Activated CD4-positive, alpha-beta memory T cell treated with anti-CD3 and anti-CD28 coated beads, Interleukin-2, amount 10 ng/mL, durations not matched to agents 7 days and 5 days (primary cell): ENCODE measurements at regions not wholly inside any gene's neighbourhood (a gene's known extent, or its start where the extent isn't known, plus 50 kb on each side); places are given as distances from the start of the nearest gene placed in this dataset.
"Not testable (repeated sequence)": the region's sequence is repeated elsewhere in the genome, so short reads cannot be mapped to it uniquely, and the experiment has no call there.

Experiments
- CTCF ChIA-PET: fragments of 350-600 bp; sonication (Branson Sonifier 250); formaldehyde crosslinking; loops from one replicate; lab custom pipeline; 2021; ENCODE audit warnings: antibody characterized with exemption, inconsistent platforms; lab: Charles Lee
- POLR2A ChIA-PET: fragments of 350-600 bp; sonication (Branson Sonifier 250); formaldehyde crosslinking; loops from one replicate; lab custom pipeline; 2021; ENCODE audit warnings: antibody characterized with exemption; lab: Charles Lee
- DNase-seq: peaks from one replicate; pipeline ENCODE4 v3.0.0-alpha.2; 2020
- H3K27ac Mint-ChIP-seq: one replicate; pipeline ENCODE4 v1.8.0; 2021; ENCODE audit warnings: mild to moderate bottlenecking, mixed read lengths
- H3K27me3 Mint-ChIP-seq: one replicate; pipeline ENCODE4 v1.8.0; 2021; ENCODE audit warnings: mixed read lengths
- H3K36me3 Mint-ChIP-seq: one replicate; pipeline ENCODE4 v1.8.0; 2021; ENCODE audit warnings: low read depth, mixed read lengths
- H3K4me1 Mint-ChIP-seq: one replicate; pipeline ENCODE4 v1.8.0; 2021; ENCODE audit warnings: mixed read lengths
- H3K4me3 Mint-ChIP-seq: one replicate; pipeline ENCODE4 v1.8.0; 2021; ENCODE audit warnings: mild to moderate bottlenecking, mixed read lengths
- H3K9me3 Mint-ChIP-seq: one replicate; pipeline ENCODE4 v1.8.0; 2021; ENCODE audit warnings: mixed read lengths

- Mint-ChIP-seq H3K36me3 (no peaks in the 10 kb centered on the region), H3K9me3 (peaks cover 6% of the 10 kb centered on the region), H3K4me3 (no peak overlapping the region), H3K27ac (no peak overlapping the region), H3K4me1 (no peaks in the 10 kb centered on the region), H3K27me3 (no peaks in the 10 kb centered on the region)
- no peak for DNase-seq
- ChIA-PET POLR2A (no interaction called here), CTCF (no interaction called here)
These were observed 656.5 kb upstream of the COBL start for GRCh38 chr7:51973071-51973470.

GRCh38 chr7:51970961-51971665, 654.5 kb upstream of the COBL start:
- H3K27ac Mint-ChIP-seq: no peak overlapping the region
- no peak overlapping the region for H3K4me3 Mint-ChIP-seq
- CTCF ChIA-PET: no interaction called here
- peaks cover 4% of the 10 kb centered on the region for H3K9me3 Mint-ChIP-seq
- no peaks in the 10 kb centered on the region for H3K36me3 Mint-ChIP-seq
- no peaks in the 10 kb centered on the region for H3K4me1 Mint-ChIP-seq
- POLR2A ChIA-PET: no interaction called here
- DNase-seq: no peak
- no peaks in the 10 kb centered on the region for H3K27me3 Mint-ChIP-seq

GRCh38 chr7:51968461-51968860, 651.9 kb upstream of the COBL start:
- no peak overlapping the region for H3K27ac Mint-ChIP-seq
- CTCF ChIA-PET: no interaction called here
- peaks cover 4% of the 10 kb centered on the region for H3K9me3 Mint-ChIP-seq
- H3K36me3 Mint-ChIP-seq: no peaks in the 10 kb centered on the region
- no peak overlapping the region for H3K4me3 Mint-ChIP-seq
- POLR2A ChIA-PET: no interaction called here
- DNase-seq: no peak
- H3K4me1 Mint-ChIP-seq: no peaks in the 10 kb centered on the region
- H3K27me3 Mint-ChIP-seq: no peaks in the 10 kb centered on the region

- ChIA-PET CTCF (no interaction called here), POLR2A (no interaction called here)
- Mint-ChIP-seq H3K27me3 (no peaks in the 10 kb centered on the region), H3K27ac (no peak overlapping the region), H3K4me3 (no peak overlapping the region), H3K4me1 (no peaks in the 10 kb centered on the region), H3K36me3 (no peaks in the 10 kb centered on the region), H3K9me3 (peaks cover 2% of the 10 kb centered on the region)
- no peak for DNase-seq
These were observed 648.8 kb upstream of the COBL start for GRCh38 chr7:51965454-51965853.

- Mint-ChIP-seq H3K27ac (no peak overlapping the region), H3K36me3 (no peaks in the 10 kb centered on the region), H3K9me3 (peaks cover 2% of the 10 kb centered on the region), H3K27me3 (no peaks in the 10 kb centered on the region), H3K4me3 (no peak overlapping the region), H3K4me1 (no peaks in the 10 kb centered on the region)
- DNase-seq: no peak
- ChIA-PET POLR2A (no interaction called here), CTCF (no interaction called here)
These were observed 645.2 kb upstream of the COBL start for GRCh38 chr7:51961804-51962203.

- ChIA-PET CTCF (no interaction called here), POLR2A (no interaction called here)
- Mint-ChIP-seq H3K4me3 (no peak overlapping the region), H3K27ac (no peak overlapping the region), H3K27me3 (no peaks in the 10 kb centered on the region), H3K4me1 (no peaks in the 10 kb centered on the region), H3K36me3 (no peaks in the 10 kb centered on the region), H3K9me3 (peaks cover 2% of the 10 kb centered on the region)
- DNase-seq: no peak
These were observed 634.2 kb upstream of the COBL start for GRCh38 chr7:51950813-51951212.

- CTCF ChIA-PET: no interaction called here
These were observed 633.4 kb upstream of the COBL start for GRCh38 chr7:51949726-51950644.

GRCh38 chr7:51930834-51931233, 614.2 kb upstream of the COBL start:
- POLR2A ChIA-PET: no interaction called here

More at GRCh38 chr7:51949726-51950644, 633.4 kb upstream of the COBL start:
- Mint-ChIP-seq H3K4me3 (no peak overlapping the region), H3K27me3 (no peaks in the 10 kb centered on the region), H3K9me3 (peaks cover 8% of the 10 kb centered on the region), H3K4me1 (no peaks in the 10 kb centered on the region), H3K36me3 (no peaks in the 10 kb centered on the region), H3K27ac (no peak overlapping the region)
- POLR2A ChIA-PET: no interaction called here
- no peak for DNase-seq

GRCh38 chr7:51929818-51930217, 613.2 kb upstream of the COBL start:
- no peak overlapping the region for H3K4me3 Mint-ChIP-seq
- no peaks in the 10 kb centered on the region for H3K27me3 Mint-ChIP-seq
- no peak overlapping the region for H3K27ac Mint-ChIP-seq
- POLR2A ChIA-PET: no interaction called here
- no peak for DNase-seq
- no peaks in the 10 kb centered on the region for H3K4me1 Mint-ChIP-seq
- CTCF ChIA-PET: no interaction called here
- peaks cover 15% of the 10 kb centered on the region for H3K9me3 Mint-ChIP-seq
- no peaks in the 10 kb centered on the region for H3K36me3 Mint-ChIP-seq

More at GRCh38 chr7:51930834-51931233, 614.2 kb upstream of the COBL start:
- Mint-ChIP-seq H3K27ac (no peak overlapping the region), H3K27me3 (no peaks in the 10 kb centered on the region), H3K36me3 (no peaks in the 10 kb centered on the region), H3K9me3 (peaks cover 14% of the 10 kb centered on the region), H3K4me1 (no peaks in the 10 kb centered on the region), H3K4me3 (no peak overlapping the region)
- CTCF ChIA-PET: no interaction called here
- DNase-seq: no peak

- CTCF ChIA-PET: no interaction called here
- no peaks in the 10 kb centered on the region for H3K4me1 Mint-ChIP-seq
- no peak overlapping the region for H3K27ac Mint-ChIP-seq
- no peaks in the 10 kb centered on the region for H3K36me3 Mint-ChIP-seq
- no peaks in the 10 kb centered on the region for H3K27me3 Mint-ChIP-seq
- no peak for DNase-seq
- H3K9me3 Mint-ChIP-seq: peaks cover 19% of the 10 kb centered on the region
- H3K4me3 Mint-ChIP-seq: no peak overlapping the region
- POLR2A ChIA-PET: no interaction called here
These were observed 611.1 kb upstream of the COBL start for GRCh38 chr7:51927738-51928137.

- Mint-ChIP-seq H3K4me1 (no peaks in the 10 kb centered on the region), H3K9me3 (peaks cover 14% of the 10 kb centered on the region), H3K27me3 (no peaks in the 10 kb centered on the region), H3K36me3 (no peaks in the 10 kb centered on the region), H3K4me3 (no peak overlapping the region), H3K27ac (no peak overlapping the region)
- ChIA-PET POLR2A (no interaction called here), CTCF (no interaction called here)
- DNase-seq: no peak
These were observed 602.0 kb upstream of the COBL start for GRCh38 chr7:51918581-51918980.

- peaks cover 9% of the 10 kb centered on the region for H3K9me3 Mint-ChIP-seq
- H3K4me1 Mint-ChIP-seq: no peaks in the 10 kb centered on the region
- ChIA-PET POLR2A (no interaction called here), CTCF (no interaction called here)
- DNase-seq: no peak
- H3K4me3 Mint-ChIP-seq: no peak overlapping the region
- H3K27ac Mint-ChIP-seq: no peak overlapping the region
- no peaks in the 10 kb centered on the region for H3K27me3 Mint-ChIP-seq
- no peaks in the 10 kb centered on the region for H3K36me3 Mint-ChIP-seq
These were observed 584.9 kb upstream of the COBL start for GRCh38 chr7:51901489-51901840.

GRCh38 chr7:51900755-51901488, 584.3 kb upstream of the COBL start:
- H3K36me3 Mint-ChIP-seq, H3K9me3 Mint-ChIP-seq, POLR2A ChIA-PET: not testable (repeated sequence)

More at GRCh38 chr7:51900755-51901488, 584.3 kb upstream of the COBL start:
- DNase-seq, CTCF ChIA-PET, H3K4me1 Mint-ChIP-seq, H3K27ac Mint-ChIP-seq, H3K27me3 Mint-ChIP-seq, H3K4me3 Mint-ChIP-seq: not testable (repeated sequence)
